ENCODE measurements at regions not wholly inside any gene's neighbourhood (a gene's known extent, or its start where the extent isn't known, plus 50 kb on each side); places are given as distances from the start of the nearest gene placed in this dataset.
A peak's percentile ranks its signal among the peaks of the same experiment; 100 is the strongest.

DNA sequence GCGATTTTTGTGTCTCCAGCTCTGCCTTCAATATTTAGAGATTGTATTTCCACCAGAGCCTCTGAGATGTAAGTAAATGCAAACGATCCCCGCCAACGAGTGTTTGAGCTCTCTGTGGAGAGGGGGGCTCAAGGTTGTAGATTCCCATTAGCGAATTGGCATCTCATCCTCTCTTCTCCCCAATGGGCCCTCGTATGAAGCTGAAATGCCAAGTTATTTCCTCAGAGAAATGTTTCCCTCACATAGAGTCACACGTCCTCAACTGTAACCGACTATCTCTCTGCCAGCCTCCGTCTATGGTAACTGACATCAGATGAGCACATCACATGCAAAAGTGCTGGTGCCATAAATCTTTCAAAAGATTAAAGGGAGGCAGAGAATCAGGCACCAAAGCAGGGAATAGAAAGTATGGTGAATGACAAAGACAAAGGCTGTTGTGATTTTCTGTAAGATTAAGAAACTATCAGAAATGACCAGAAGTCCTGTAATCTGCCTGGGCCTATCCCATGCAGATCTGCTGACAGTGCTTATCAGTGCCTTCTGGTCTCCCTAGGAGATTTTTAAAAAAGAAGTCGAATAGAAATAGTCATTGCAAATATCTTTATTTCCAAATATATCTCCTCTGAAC, 157.1 kb downstream of the PDGFRA start (continued):
- TF ChIP-seq, protein P1, sequence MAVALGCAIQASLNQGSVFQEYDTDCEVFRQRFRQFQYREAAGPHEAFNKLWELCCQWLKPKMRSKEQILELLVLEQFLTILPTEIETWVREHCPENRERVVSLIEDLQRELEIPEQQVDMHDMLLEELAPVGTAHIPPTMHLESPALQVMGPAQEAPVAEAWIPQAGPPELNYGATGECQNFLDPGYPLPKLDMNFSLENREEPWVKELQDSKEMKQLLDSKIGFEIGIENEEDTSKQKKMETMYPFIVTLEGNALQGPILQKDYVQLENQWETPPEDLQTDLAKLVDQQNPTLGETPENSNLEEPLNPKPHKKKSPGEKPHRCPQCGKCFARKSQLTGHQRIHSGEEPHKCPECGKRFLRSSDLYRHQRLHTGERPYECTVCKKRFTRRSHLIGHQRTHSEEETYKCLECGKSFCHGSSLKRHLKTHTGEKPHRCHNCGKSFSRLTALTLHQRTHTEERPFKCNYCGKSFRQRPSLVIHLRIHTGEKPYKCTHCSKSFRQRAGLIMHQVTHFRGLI (CRISPR knock-in tag; IDR thresholded peaks at IDR 0.05): peak; percentile 81; the same call in 1 of the 2 replicates
- TF ChIP-seq MTA2 (IDR thresholded peaks at IDR 0.05; ENCODE audit: low read depth) (peak; percentile 55), NUFIP1 (IDR thresholded peaks at IDR 0.05; ENCODE audit: partially characterized antibody) (no peak), TAF9B (IDR thresholded peaks at IDR 0.05; ENCODE audit: partially characterized antibody) (no peak), ATF1 (CRISPR knock-in tag; IDR thresholded peaks at IDR 0.05) (no peak), ATF1 (tag; IDR thresholded peaks at IDR 0.05) (peak; percentile 52; the same call in 1 of the 2 replicates), ZNF717 (CRISPR knock-in tag; IDR thresholded peaks at IDR 0.05) (no peak), ZNF146 (CRISPR knock-in tag; IDR thresholded peaks at IDR 0.05; ENCODE audit: unreplicated experiment) (no peak), ZNF586 (CRISPR knock-in tag; conservative IDR thresholded peaks at IDR 0.05) (no peak), PCBP2 (IDR thresholded peaks at IDR 0.05; ENCODE audit: low read depth, low read length, poor library complexity, severe bottlenecking) (no peak), ZC3H4 (CRISPR knock-in tag; IDR thresholded peaks at IDR 0.05; ENCODE audit: borderline replicate concordance) (no peak), ZNF707 (CRISPR knock-in tag; conservative IDR thresholded peaks at IDR 0.05) (no peak), ZNF584 (CRISPR knock-in tag; IDR thresholded peaks at IDR 0.05; ENCODE audit: low read depth) (0 out of 2 replicates have a peak, but pooled peaks have one; percentile 55), HMG20B (CRISPR knock-in tag; IDR thresholded peaks at IDR 0.05) (no peak), HEY1 (CRISPR knock-in tag; IDR thresholded peaks at IDR 0.05; ENCODE audit: borderline replicate concordance) (peak; percentile 87), TRIM24 (IDR thresholded peaks at IDR 0.05) (peak in 1 of 2 experiments; percentile 69; a peak in 1 of 4 replicates), KAT2B (IDR thresholded peaks at IDR 0.05; ENCODE audit: low read depth, low read length) (no peak), BHLHE40 (IDR thresholded peaks at IDR 0.05; ENCODE audit: low read length) (peak; percentile 46), ZC3H11A (IDR thresholded peaks at IDR 0.05; ENCODE audit: low read depth, low read length) (no peak)
- TF ChIP-seq, protein P2, sequence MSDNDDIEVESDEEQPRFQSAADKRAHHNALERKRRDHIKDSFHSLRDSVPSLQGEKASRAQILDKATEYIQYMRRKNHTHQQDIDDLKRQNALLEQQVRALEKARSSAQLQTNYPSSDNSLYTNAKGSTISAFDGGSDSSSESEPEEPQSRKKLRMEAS (CRISPR knock-in tag; IDR thresholded peaks at IDR 0.05): no peak
- TF ChIP-seq, protein P3, sequence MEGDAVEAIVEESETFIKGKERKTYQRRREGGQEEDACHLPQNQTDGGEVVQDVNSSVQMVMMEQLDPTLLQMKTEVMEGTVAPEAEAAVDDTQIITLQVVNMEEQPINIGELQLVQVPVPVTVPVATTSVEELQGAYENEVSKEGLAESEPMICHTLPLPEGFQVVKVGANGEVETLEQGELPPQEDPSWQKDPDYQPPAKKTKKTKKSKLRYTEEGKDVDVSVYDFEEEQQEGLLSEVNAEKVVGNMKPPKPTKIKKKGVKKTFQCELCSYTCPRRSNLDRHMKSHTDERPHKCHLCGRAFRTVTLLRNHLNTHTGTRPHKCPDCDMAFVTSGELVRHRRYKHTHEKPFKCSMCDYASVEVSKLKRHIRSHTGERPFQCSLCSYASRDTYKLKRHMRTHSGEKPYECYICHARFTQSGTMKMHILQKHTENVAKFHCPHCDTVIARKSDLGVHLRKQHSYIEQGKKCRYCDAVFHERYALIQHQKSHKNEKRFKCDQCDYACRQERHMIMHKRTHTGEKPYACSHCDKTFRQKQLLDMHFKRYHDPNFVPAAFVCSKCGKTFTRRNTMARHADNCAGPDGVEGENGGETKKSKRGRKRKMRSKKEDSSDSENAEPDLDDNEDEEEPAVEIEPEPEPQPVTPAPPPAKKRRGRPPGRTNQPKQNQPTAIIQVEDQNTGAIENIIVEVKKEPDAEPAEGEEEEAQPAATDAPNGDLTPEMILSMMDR (IDR thresholded peaks at IDR 0.05 in 2 of 3, conservative IDR thresholded peaks at IDR 0.05 in 1 of 3; ENCODE audit: insufficient read depth in 2 of 3, low read depth in 1 of 3, low read length in 3 of 3): no peak
- TF ChIP-seq, protein P4, sequence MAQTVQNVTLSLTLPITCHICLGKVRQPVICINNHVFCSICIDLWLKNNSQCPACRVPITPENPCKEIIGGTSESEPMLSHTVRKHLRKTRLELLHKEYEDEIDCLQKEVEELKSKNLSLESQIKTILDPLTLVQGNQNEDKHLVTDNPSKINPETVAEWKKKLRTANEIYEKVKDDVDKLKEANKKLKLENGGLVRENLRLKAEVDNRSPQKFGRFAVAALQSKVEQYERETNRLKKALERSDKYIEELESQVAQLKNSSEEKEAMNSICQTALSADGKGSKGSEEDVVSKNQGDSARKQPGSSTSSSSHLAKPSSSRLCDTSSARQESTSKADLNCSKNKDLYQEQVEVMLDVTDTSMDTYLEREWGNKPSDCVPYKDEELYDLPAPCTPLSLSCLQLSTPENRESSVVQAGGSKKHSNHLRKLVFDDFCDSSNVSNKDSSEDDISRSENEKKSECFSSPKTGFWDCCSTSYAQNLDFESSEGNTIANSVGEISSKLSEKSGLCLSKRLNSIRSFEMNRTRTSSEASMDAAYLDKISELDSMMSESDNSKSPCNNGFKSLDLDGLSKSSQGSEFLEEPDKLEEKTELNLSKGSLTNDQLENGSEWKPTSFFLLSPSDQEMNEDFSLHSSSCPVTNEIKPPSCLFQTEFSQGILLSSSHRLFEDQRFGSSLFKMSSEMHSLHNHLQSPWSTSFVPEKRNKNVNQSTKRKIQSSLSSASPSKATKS (CRISPR knock-in tag; IDR thresholded peaks at IDR 0.05): no peak
- TF ChIP-seq, protein P5, sequence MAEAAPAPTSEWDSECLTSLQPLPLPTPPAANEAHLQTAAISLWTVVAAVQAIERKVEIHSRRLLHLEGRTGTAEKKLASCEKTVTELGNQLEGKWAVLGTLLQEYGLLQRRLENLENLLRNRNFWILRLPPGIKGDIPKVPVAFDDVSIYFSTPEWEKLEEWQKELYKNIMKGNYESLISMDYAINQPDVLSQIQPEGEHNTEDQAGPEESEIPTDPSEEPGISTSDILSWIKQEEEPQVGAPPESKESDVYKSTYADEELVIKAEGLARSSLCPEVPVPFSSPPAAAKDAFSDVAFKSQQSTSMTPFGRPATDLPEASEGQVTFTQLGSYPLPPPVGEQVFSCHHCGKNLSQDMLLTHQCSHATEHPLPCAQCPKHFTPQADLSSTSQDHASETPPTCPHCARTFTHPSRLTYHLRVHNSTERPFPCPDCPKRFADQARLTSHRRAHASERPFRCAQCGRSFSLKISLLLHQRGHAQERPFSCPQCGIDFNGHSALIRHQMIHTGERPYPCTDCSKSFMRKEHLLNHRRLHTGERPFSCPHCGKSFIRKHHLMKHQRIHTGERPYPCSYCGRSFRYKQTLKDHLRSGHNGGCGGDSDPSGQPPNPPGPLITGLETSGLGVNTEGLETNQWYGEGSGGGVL (CRISPR knock-in tag; IDR thresholded peaks at IDR 0.05): no peak
